ENCODE measurements at regions not wholly inside any gene's neighbourhood (a gene's known extent, or its start where the extent isn't known, plus 50 kb on each side); places are given as distances from the start of the nearest gene placed in this dataset.
"Not testable (repeated sequence)": the region's sequence is repeated elsewhere in the genome, so short reads cannot be mapped to it uniquely, and the experiment has no call there.

GRCh38 chr18:14999085-14999975 is 251.4 kb downstream of the ANKRD30B start:
- Histone ChIP-seq H3K36me3 (ENCODE audit: insufficient read depth, low read length) (no peaks in the 10 kb centered on the region), H3K4me1 (ENCODE audit: insufficient read depth, low read length) (no peaks in the 10 kb centered on the region), H3K27me3 (ENCODE audit: insufficient read depth, low read length) (no peaks in the 10 kb centered on the region), H3K27ac (ENCODE audit: low read depth, low read length) (no peak overlapping the region), H3K4me3 (ENCODE audit: low read length in 2 of 2) (no peak overlapping the region), H3K9me3 (ENCODE audit: control insufficient read depth in 1 of 2, low read length in 2 of 2) (no peaks in the 10 kb centered on the region)
- intact Hi-C loops (cut with micrococcal nuclease) = no loop called here
- no peak overlapping the region for H3K4me3 Mint-ChIP-seq
- no peak overlapping the region for H3K27ac Mint-ChIP-seq
- no peaks in the 10 kb centered on the region for H3K27me3 Mint-ChIP-seq
- DNase-seq = no peak
- ChIA-PET POLR2A (ENCODE audit: partially characterized antibody) (no interaction called here), CTCF (ENCODE audit: partially characterized antibody) (no interaction called here)
- peaks cover 0 to 3% (median 0%) of the 10 kb centered on the region in 8 donors for H3K9me3 Mint-ChIP-seq
- no peaks in the 10 kb centered on the region for H3K4me1 Mint-ChIP-seq
- H3K36me3 Mint-ChIP-seq = no peaks in the 10 kb centered on the region

GRCh38 chr18:15000119-15001037 is 252.4 kb downstream of the ANKRD30B start:
- H3K27me3 ChIP-seq (ENCODE audit: insufficient read depth, low read length); H3K36me3 Mint-ChIP-seq; H3K27ac Mint-ChIP-seq; H3K4me3 ChIP-seq (ENCODE audit: low read length in 2 of 2); intact Hi-C loops (cut with micrococcal nuclease); H3K27ac ChIP-seq (ENCODE audit: low read depth, low read length); H3K9me3 Mint-ChIP-seq; DNase-seq; POLR2A ChIA-PET (ENCODE audit: partially characterized antibody); H3K27me3 Mint-ChIP-seq; H3K9me3 ChIP-seq (ENCODE audit: control insufficient read depth in 1 of 2, low read length in 2 of 2); H3K4me1 Mint-ChIP-seq; CTCF ChIA-PET (ENCODE audit: partially characterized antibody); H3K36me3 ChIP-seq (ENCODE audit: insufficient read depth, low read length); H3K4me1 ChIP-seq (ENCODE audit: insufficient read depth, low read length): not testable (repeated sequence)
- H3K4me3 Mint-ChIP-seq = peak overlapping the region in 1 of 8 donors; percentile 11

DNA sequence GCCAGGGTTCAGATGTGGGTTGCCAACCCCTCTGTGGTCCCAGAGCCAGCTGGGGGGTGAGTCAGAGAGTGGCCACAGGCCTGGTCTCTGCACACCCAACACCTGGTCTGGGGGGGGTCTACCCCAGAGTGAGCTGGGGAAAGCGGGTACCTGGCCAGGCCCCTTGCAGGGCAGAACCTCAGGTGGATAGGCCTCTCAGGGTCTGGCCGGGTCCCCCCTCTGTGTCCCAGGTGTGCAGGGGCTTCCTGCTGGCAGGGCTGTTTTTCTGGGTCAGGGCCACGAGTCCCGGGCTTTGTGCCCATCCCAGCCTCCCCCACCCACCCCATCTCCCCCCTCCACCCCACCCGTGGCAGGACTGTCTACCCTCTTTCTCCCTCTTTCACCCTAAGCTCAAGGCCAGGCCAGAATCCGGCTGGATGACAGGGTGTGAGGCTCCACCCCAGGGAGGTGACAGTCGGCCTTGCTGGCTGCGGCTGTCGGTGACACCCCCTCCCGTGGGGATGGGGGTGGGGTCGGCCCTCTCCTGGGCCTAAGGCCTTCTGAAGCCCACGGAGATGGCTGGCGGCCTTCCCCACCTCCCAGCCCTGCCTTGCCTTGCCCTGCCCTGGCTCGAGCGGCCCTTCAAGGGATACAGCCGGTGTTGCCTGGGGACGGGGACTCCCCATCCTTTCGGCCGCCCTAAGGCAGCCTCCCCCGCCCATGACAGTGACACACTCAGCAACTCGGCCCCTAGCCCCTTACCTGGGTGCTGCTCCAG is 253.2 kb downstream of the ANKRD30B start:
- H3K36me3 Mint-ChIP-seq; H3K9me3 Mint-ChIP-seq; intact Hi-C loops (cut with micrococcal nuclease); H3K27ac Mint-ChIP-seq; POLR2A ChIA-PET (ENCODE audit: partially characterized antibody); H3K4me1 ChIP-seq (ENCODE audit: insufficient read depth, low read length); H3K4me3 Mint-ChIP-seq; DNase-seq; H3K27me3 Mint-ChIP-seq; H3K27me3 ChIP-seq (ENCODE audit: insufficient read depth, low read length); H3K4me3 ChIP-seq (ENCODE audit: low read length in 2 of 2); H3K9me3 ChIP-seq (ENCODE audit: control insufficient read depth in 1 of 2, low read length in 2 of 2); CTCF ChIA-PET (ENCODE audit: partially characterized antibody); H3K27ac ChIP-seq (ENCODE audit: low read depth, low read length); H3K36me3 ChIP-seq (ENCODE audit: insufficient read depth, low read length); H3K4me1 Mint-ChIP-seq: not testable (repeated sequence)

- H3K9me3 ChIP-seq (ENCODE audit: control insufficient read depth in 1 of 2, low read length in 2 of 2); H3K27ac Mint-ChIP-seq; POLR2A ChIA-PET (ENCODE audit: partially characterized antibody); H3K27ac ChIP-seq (ENCODE audit: low read depth, low read length); H3K36me3 ChIP-seq (ENCODE audit: insufficient read depth, low read length); DNase-seq; intact Hi-C loops (cut with micrococcal nuclease); H3K4me1 Mint-ChIP-seq; H3K27me3 ChIP-seq (ENCODE audit: insufficient read depth, low read length); H3K36me3 Mint-ChIP-seq; H3K4me1 ChIP-seq (ENCODE audit: insufficient read depth, low read length); H3K27me3 Mint-ChIP-seq; H3K4me3 ChIP-seq (ENCODE audit: low read length in 2 of 2); CTCF ChIA-PET (ENCODE audit: partially characterized antibody); H3K9me3 Mint-ChIP-seq; H3K4me3 Mint-ChIP-seq: not testable (repeated sequence)
These were observed 253.8 kb downstream of the ANKRD30B start for GRCh38 chr18:15001795-15002107.

DNA sequence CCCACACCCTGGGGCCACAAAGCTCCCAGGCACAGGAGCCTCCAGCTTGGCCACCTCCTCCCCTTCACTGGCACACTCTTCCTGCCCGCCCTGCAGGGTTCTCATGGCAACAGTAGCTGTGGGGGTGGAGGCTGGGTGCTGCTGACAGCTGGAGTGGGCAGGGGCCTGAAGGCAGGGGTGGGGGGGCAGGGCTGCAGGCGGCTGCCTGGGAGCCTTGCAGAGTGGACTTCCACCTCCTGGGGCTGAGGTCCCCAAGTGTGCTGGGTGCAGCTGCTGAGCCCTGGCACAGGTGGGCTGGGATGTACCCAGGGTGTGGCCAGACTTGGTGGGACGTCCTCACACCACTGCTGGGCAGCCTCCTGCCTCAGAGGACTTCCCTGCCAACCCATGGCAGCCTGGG is 254.8 kb downstream of the ANKRD30B start:
- H3K27me3 ChIP-seq (ENCODE audit: insufficient read depth, low read length); H3K4me3 ChIP-seq (ENCODE audit: low read length in 2 of 2); H3K27ac Mint-ChIP-seq; POLR2A ChIA-PET (ENCODE audit: partially characterized antibody); CTCF ChIA-PET (ENCODE audit: partially characterized antibody); H3K27me3 Mint-ChIP-seq; H3K9me3 ChIP-seq (ENCODE audit: control insufficient read depth in 1 of 2, low read length in 2 of 2); H3K9me3 Mint-ChIP-seq; H3K4me3 Mint-ChIP-seq; H3K4me1 Mint-ChIP-seq; H3K36me3 ChIP-seq (ENCODE audit: insufficient read depth, low read length); intact Hi-C loops (cut with micrococcal nuclease); H3K4me1 ChIP-seq (ENCODE audit: insufficient read depth, low read length); H3K27ac ChIP-seq (ENCODE audit: low read depth, low read length); DNase-seq; H3K36me3 Mint-ChIP-seq: not testable (repeated sequence)

GRCh38 chr18:15003231-15003630 is 255.3 kb downstream of the ANKRD30B start:
- H3K36me3 Mint-ChIP-seq; H3K4me3 ChIP-seq (ENCODE audit: low read length in 2 of 2); H3K27ac ChIP-seq (ENCODE audit: low read depth, low read length); H3K4me3 Mint-ChIP-seq; POLR2A ChIA-PET (ENCODE audit: partially characterized antibody); H3K27ac Mint-ChIP-seq; H3K4me1 ChIP-seq (ENCODE audit: insufficient read depth, low read length); H3K4me1 Mint-ChIP-seq; H3K9me3 Mint-ChIP-seq; H3K27me3 ChIP-seq (ENCODE audit: insufficient read depth, low read length); intact Hi-C loops (cut with micrococcal nuclease); H3K9me3 ChIP-seq (ENCODE audit: control insufficient read depth in 1 of 2, low read length in 2 of 2); H3K36me3 ChIP-seq (ENCODE audit: insufficient read depth, low read length); CTCF ChIA-PET (ENCODE audit: partially characterized antibody); H3K27me3 Mint-ChIP-seq; DNase-seq: not testable (repeated sequence)

- H3K27ac ChIP-seq (ENCODE audit: low read depth, low read length); H3K9me3 ChIP-seq (ENCODE audit: control insufficient read depth in 1 of 2, low read length in 2 of 2); H3K27me3 Mint-ChIP-seq; CTCF ChIA-PET (ENCODE audit: partially characterized antibody); H3K9me3 Mint-ChIP-seq; H3K27me3 ChIP-seq (ENCODE audit: insufficient read depth, low read length); H3K36me3 ChIP-seq (ENCODE audit: insufficient read depth, low read length); H3K36me3 Mint-ChIP-seq; POLR2A ChIA-PET (ENCODE audit: partially characterized antibody); DNase-seq; intact Hi-C loops (cut with micrococcal nuclease); H3K4me3 Mint-ChIP-seq; H3K4me1 ChIP-seq (ENCODE audit: insufficient read depth, low read length); H3K4me1 Mint-ChIP-seq; H3K27ac Mint-ChIP-seq; H3K4me3 ChIP-seq (ENCODE audit: low read length in 2 of 2): not testable (repeated sequence)
These were observed 255.8 kb downstream of the ANKRD30B start for GRCh38 chr18:15003636-15004269.
